Stimulated activated CD4-positive, alpha-beta T cell treated with anti-CD3 and anti-CD28 coated beads, Interleukin-12 subunit alpha, Interleukin-12 subunit beta, amount 100 ng/mL, for 48 hours (primary cell): ENCODE measurements at regions not wholly inside any gene's neighbourhood (a gene's known extent, or its start where the extent isn't known, plus 50 kb on each side); places are given as distances from the start of the nearest gene placed in this dataset.

ENCODE experiments used
- DNase-seq, 3 donors: peaks; one replicate each; pipeline ENCODE4 v3.0.0-alpha.2; 2020; ENCODE audit warnings: low read depth in 2 of 3, low spot score in 1 of 3

DNA sequence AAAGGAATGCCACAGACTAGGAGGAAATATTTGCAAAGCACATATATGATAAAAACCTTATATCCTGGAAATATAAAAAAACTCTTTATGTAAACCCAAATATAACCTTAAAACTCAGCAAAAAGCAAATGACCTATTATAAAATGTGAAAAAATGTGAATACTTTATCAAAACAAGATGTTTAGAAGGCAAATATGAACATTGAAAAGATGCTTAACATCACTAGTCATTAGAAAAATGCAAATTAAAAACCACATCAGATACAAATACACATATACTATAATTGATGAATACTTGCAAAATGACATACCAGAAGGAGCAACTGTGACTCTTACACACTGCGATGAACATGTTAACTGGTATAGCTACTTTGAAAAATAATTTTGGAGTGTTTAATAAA is 511.2 kb upstream of the LRRC4C start:
- no peak for DNase-seq

DNA sequence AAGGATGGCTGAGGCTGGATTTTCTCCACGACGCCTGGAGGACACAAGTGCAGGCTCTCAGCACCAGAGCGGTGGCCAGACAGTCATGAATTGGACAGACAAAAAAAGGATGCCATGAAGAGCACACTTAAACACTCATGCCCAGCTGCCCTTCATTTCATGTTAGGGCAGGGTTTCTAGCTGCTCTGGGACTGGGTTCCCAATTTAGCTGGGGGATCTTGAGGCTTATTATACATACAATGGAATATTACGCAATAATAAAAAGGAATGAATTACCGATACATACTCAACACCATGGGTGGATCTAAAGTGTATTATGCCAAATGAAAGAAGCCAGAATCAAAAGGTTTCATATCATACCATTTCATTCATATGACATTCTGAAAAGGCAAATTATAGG is 512.1 kb upstream of the LRRC4C start:
- DNase-seq = no peak

DNA sequence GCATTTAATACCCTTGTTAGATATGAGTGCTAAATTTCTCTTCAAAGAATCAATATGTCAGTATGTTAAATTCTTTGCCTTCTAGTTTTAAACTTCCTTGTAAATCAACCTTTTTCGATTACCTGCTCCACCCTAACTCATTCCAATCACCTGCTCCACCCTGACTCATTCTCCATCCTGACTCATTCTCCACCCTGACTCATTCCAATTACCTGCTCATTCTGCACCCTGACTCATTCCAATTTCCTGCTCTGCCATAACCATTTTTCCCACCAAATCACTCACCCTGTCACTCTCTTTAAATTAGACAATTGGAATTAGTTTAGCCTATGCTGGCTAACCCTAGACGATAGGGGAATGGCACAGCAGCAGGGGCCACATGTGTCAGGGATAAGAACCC is 519.5 kb upstream of the LRRC4C start:
- no peak for DNase-seq

DNA sequence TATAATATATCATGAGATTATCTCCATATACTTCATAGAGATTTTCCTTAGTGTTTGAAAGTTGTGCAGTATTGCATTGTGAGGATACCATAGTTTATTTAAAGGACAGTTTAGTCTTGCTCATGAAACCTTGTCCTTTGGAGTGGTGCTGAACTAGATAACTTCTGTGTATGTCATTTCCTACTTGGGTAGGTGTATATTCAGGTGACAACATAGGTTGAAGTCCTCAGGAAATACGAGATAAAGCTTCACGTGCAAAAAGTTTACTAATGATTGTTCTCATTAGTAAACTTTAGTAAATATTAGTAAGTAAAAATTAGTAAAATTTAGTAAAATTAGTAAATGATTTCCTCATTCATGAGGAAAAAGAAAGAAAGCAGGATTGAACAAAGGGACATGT is 521.3 kb upstream of the LRRC4C start:
- DNase-seq = no peak

DNA sequence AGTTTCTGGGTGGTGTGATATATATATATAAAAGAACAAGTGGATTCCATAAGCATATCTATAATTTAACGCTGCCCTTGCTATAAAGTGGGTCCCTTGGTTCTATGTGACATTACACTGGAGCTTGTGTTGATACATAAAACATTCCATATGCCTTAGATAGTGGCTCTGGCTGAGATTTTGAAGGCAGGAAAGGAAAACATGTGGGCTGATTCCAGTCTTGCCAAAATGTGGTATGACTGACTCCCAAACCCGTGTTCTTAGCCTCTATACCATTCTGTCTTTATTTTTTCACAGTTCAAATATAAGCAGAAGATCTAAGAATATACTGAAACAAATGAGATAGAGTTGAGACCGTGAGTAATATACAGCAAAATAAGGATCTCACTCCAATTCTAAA is 522.8 kb upstream of the LRRC4C start:
- DNase-seq = no peak

DNA sequence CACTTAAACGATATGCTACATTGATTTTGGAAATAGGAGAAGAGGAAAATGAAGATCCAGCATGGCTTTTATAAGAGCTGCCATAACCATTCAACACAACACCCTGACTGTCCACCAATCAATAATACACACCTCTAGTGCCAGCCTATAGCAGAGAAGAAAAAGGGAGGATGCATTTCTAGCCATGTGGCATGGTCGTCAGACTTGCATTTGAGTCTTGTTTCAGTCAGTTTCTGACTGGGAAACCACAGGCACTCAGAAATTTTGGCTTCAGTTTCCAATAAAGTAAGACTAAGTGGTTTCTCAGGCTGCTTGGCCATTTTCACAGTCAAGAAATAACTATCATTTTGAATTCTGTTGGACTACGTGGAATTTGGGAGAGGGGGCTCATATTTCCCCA is 523.5 kb upstream of the LRRC4C start:
- DNase-seq = no peak

DNA sequence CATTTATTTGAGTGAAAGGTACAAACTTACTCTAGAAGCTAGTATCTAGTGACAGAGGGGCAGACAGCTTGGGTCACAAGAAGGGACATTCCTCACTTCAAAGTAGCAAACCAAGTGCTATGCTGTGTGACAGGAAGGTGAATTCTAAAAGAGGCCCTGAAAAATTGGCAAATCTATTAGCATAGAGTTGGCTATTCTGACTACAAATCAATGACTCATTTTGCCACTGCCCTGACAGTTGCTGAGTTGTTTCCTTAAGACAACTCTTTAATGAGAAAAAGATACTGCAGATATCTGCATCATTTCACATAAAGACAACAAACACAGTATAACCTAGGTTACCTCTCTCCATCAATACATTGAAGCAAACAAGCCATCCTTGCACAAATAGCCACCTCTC is 524.0 kb upstream of the LRRC4C start:
- DNase-seq = no peak

DNA sequence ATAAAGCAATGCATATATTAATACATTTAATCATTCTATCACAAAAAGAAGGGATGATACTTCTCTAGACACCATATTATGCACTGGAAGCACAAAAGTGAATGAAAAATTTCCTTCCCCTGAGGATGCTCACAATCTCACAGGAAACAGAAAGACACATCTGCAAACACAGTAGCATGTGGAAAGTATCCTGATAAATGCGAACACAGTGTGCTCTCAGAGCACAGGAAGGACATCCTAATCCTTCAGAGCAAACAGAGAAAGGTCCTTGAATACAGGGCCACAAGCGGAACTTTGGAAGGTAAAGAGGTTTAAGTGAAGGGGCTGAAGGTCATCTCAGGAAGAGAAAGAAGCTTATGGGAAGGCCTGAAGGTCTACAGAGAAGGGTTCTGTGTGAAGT is 524.6 kb upstream of the LRRC4C start:
- no peak for DNase-seq

DNA sequence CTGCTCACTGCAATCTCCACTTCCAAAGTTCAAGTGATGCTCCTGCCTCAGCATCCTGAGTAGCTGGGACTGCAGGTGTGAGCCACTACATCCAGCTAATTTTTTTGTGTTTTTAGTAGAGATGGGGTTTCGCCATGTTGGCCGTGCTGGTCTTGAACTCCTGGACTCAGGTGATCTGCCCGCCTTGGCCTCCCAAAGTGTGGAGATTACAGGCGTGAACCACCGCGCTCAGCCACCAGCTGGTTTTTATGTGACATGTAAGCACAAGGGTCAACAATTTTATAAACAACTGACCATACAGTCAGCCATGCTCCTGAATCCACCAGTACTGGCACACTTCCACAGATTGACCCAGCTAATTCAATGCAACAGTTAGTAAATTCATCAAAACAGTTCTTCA is 526.3 kb upstream of the LRRC4C start:
- no peak for DNase-seq

DNA sequence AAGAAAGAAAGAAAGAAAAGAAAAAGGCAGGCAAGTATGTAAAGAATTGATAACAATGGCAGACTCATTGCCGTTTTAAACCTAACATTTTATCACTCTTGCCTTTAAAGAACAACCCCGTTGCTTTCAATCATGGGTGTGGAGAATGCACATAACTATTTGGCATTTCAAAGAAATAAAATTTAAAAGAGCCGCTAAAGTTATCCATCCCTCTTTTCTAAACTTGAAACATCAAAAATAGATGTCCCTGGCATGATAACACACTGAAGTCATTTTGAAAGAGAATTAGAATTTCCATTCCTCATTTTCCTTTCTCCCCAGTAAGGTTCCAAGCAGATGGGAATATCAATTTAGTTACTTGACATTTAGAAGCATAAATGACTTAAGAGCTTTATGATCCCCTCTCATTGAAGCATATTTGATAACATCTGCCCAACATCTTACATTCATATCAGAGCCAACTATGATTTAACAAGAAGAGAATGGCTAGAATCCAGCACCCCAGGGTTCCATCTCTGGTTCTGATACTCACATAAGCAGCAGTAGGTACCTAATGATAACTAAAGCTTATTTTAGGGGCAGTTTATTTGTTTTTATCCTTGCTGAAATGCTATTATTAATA is 529.6 kb upstream of the LRRC4C start:
- no peak for DNase-seq

DNA sequence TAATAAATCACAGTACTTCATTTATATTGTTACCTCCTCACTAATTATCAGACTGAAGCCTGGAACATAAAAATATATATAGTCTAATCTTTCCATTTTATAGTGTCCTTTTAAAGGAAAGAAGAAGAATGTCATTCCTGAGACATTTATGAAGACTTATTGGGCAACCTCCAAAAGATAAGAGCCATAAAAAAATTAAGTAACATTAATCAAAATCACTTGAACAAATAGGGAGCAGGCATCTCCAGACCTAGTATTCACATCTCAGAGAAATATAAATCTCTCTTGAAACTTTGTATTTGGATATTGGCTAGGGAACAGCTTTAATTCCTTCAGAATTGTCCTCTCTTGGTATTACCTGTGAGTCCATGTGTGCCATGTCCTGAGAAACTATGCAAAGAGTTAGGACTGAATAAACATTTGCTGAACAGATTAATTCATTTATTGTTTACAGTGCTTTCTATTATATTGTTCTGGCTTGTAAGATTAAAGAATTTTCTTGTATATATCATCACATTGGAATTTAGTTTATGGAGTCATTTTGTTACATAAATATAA is 530.5 kb upstream of the LRRC4C start:
- DNase-seq = no peak

DNA sequence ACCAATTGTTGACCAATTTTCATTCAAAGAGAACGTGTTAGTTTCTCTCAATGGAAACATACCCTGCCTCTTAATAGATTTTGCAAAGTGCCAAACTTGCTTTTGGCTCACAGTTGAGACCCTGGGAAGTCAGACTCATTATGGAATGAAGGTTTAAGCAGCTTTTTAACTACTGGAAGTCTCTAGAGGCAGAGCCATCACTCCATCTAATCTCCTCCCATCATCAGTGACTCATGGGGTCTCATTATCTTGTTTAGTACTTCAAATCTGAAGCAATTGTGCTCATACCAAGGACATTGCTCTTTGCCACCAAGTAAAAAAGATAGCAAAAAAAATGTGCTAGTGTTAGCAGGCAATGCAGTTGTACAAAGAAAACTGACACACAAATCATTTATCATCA is 537.1 kb upstream of the LRRC4C start:
- DNase-seq = no peak

DNA sequence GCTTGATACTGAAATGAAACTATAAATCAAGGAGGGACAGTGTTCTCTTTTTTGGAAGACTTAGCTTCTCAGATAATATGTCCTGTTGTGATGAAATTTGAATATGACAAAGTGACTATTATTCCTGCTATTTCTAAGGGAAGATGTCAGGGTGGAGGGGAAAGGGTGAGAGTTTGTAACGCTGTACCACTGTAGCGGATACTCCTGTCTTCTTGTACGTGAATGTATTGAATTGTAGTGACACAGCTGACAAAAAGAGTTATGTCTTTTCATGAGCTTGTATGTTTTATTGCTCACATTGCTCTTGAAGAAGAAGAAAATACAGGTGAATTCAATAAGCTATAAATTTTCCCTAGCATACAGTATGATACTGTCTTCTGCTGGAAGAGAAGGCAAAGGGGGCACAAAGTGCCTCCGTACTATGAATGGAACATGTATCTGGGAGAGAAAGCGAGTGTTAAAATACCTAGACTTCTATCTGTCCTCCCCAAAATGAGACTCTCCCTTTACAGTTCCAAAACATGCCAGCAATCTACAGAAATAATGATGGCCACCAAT is 538.5 kb upstream of the LRRC4C start:
- DNase-seq = no peak

DNA sequence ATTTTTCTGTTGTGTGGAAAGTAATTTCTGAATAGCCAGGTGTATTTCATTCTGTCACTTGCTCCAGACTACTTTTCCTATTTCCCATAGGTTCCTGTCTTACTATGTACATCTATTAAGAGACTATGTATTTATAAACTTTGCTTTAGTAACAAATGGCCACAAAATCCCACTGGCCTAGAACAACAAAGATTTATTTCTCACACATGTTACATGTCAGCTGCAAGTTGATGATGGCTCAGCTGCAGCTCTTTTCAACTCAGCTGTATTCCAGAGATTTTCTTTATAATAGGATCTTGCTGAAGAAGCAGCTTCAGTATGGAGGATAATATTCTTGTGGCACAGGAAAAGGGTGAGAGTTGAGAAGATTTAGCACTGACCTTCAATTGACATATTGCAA is 539.6 kb upstream of the LRRC4C start:
- DNase-seq = no peak

DNA sequence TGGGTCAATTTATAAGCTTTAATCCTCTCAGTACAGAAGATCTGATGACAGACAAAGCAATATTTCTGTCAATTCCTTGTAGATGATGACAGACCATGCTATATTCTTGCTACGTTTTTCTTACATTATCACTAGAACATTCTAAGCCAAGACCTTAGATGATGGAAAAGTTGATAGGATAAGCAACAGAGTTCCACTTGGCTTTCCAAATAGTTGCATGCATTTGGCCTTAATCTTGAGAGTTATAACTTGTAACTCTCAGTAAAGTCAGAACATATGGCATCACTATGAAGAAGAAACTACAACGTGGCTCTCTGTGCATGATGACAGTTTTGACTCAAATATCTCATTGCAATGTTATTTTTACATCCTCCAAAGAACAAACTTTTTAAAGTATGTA is 544.3 kb upstream of the LRRC4C start:
- DNase-seq = no peak

DNA sequence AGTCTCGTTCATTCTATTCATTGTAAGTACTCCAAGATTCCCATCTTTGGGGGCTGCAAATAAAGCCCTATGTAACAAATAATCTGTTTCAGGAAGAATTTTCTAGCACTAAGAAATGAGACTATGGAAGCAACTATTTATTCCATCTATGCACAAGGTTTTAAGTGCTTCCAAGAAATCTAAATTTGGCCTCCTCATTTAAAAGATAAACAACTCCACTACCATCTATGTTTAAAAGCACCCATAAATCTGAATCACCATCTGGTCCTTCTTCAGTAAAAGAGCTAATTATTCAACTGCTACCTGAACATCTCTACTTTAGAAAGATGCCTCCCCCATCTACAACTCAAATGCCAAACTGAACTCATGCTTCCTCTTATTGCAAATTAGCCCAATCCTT is 547.3 kb upstream of the LRRC4C start:
- DNase-seq = no peak

DNA sequence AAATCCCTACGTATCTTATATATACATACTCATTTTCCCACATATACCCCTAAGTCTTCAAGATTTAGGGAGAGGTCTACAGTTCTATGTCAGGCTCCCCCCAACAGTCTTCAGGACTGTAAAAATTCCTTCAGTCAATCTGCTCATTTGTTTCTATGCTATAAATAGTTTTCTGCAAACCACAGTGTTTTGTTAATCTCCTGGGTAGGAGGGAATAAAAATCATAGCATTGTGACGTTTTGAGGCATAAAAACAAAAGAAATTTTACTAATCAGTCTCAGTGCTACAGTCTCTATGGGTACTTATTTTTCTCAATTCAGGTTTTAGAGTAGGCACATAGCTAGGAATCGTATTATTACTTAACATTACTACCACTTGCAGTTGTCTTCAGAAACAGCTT is 552.8 kb upstream of the LRRC4C start:
- DNase-seq = no peak

DNA sequence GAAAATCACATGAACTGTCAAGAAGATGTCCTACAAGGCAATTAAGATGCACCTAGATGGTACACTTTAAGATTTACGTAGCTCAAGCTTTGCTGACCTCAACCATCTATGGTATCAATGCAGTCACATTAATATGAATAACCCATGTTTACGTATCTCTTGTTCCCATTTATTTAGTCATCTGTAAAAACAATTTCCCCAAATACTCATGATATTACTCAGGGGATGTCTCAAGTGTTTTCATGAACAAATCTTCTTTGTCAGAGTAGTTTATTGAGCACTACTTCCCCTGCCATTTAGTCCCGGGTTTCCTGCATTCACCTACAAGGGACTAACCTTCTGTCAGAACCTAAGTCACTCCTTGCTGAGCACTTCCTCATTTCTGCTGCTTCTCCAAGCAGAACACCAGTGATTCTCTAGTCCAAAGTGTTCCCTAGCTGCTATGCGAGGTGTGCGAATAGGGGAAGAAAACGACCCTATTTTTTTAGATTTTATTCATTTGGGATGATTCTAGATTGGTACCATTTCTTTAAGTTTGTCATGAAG is 554.3 kb upstream of the LRRC4C start:
- no peak for DNase-seq

DNA sequence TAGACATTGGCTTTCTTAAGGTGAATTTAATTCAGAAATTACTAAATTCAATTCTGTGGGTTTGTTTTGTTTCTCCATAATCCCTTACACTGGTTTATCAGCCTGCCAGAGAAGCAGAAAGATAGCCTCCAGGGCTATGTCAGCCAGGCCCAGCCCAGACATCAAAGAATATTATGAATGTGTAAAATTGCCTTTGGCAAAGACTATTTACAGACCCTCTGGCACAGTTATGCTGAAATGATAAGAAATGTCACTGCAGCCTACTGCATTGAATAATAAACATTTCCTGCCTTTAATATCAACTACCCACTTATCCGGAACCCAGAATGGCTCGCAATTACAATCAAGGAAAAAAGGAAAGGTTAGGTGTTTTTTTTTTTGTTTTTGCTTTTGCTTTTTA is 562.5 kb upstream of the LRRC4C start:
- DNase-seq = no peak

DNA sequence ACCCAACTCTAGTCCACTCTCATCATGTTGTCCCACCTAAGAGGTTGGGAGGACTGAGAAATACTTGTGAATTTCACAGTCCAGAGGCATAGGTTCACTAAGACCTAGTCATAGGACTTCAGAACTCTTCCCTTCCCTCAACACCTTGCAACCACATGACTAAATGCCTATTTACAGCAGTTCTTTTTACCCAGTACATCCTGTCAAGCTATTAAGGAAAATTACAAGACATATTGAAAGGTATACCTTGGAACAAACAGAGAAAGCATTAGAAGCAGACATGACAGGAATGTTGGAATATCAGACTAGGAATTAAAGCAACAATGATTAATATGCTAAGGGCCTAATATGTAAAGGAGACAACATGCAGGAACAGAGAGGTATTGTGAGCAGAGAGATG is 563.8 kb upstream of the LRRC4C start:
- DNase-seq = no peak

DNA sequence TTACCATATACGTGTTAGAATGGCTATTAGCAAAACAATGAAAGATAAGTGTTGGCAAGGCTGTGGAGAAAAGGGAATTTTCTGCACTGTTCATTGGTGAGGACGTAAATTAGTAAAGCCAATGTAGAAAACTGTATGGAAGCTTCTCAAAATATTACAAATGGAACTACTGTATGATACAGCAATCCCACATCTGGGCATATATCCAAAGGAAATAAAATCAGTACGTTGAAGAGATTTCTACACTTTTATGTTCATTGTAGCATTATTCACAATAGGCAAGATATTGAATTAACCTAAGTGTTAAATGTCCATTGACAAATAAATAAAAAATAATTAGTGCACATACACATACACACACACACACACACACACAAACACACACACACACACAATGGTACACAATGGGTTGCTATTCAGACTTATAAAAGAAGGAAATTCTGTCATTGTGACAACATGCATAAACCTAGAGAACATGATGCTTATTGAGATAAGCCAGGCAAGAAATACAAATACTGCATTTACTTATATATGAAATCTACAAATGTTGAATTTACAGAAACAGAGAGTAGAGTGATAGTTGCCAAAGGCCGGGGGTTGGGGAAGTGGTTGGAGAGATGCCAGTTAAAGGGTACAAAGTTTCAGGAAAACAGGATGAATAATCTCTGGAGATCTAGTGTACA is 565.8 kb upstream of the LRRC4C start:
- DNase-seq = no peak

DNA sequence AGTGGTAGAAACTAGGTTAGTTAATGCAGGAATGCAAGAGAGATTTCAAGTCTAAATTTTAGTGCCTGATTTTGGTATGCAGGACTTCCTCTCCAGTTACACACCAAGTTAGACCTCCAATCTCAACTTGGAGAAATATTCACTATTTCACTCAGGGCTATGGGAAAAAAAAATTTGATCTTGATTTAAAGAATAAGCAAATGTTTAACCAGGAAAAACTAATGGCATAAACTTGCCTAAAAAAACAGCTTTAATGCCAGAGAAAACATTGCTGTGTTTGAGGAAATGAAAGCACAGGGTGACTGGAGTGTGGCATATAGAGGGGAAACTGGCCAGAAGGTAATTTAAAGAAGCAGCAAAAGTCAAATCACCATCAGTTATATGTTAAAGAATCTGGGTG is 575.4 kb upstream of the LRRC4C start:
- DNase-seq = no peak
